Endothelial cell of hepatic sinusoid (primary cell): ENCODE measurements at regions not wholly inside any gene's neighbourhood (a gene's known extent, or its start where the extent isn't known, plus 50 kb on each side); places are given as distances from the start of the nearest gene placed in this dataset.

Experiments used
- in situ Hi-C: cut with HindIII; loops from 2 replicates; pipeline ENCODE4 v1.10.0; 2017; ENCODE audit warnings: low sequenced_read_pairs

DNA sequence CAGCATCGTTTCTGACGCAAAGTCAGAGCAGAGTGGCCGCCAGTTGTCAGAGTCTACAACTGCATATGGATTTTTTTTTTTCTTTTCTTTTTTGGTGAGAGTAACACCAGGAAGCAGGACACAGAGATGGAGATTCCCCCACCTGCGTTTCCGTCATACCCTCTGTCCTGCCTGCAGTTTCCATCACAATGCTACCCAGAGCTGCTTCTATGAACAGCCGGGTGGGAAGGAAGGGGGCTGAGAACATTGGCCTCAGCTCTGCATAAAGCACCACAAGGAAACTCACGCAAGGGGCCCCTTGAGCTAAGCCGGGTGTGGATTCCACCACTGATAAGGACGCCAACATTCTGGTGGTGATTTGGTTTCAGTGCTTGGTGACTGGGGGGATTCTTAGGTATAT lies 183.5 kb upstream of the AFDN start:
- in situ Hi-C loops, result no loop called here

DNA sequence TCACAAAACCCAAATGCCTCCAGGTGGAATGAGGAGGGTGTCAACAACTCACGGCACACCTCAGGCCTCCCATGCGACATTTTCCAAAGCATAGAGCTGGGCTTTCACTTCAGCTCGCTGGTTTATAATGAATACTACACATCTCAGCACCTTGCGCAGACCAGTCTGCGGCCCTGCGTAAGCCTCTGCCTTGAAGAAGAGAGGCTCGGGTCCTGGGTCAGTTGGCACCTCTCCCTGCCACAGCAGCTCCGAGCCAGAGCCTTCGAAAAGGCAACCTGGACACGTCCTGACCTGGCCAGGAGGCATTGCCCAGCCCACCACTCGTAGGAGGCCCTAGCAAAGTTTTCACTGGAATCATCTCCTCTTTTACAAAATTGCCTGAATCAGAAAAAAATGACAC lies 183.0 kb upstream of the AFDN start:
- in situ Hi-C loops, result no loop called here

DNA sequence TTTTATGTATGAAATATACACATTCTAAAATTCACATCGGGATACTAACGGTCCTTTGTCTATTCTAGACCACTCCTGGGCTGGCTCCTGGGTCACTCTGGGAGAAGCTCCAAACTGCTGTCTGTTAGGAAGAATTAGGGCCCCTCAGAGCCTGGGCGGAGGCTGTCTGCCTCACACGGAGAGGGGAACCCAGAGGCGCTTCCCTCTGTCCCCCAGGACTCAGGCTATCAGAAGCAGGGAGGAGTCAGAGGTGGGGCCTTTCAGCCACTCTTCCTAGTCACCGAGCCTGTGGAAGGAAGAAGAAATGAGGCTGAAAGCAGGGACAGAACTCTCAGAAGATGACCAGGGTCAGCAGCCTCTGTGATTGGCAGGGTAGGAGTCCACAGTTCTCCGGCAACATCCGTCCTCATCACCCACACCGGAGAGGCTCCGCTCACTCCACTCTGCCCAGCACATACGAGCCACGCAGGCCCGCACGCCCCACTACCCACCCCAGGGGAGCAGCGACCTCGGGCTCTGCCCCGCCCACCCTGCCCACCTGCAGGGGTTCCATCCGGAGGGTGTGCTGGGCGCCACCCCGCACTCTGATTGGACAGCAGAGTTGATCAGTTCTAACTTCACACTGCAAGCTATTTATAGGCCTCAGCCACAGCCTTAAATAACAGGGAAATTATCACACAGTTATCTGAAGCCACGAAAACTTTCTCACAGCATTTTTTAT lies 182.1 kb upstream of the AFDN start:
- in situ Hi-C loops, result no loop called here

DNA sequence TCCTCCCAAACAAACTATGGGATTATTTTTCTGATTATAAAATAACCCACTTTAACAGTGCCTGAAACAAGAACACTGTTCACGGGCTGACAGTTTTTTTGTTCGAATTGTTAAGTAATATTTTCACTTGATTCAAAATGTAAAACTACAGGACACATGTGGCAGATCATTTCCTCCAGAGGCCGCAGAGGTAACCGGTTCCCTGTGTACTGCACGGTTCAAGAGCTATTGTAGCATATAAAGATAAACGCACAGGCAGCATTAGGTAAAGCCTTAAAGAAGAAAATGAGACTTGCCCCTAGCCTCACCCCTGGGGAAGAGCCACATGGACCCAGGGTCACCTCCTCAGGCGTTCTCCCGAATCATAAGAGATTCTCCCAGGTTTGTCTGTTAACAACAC lies 181.3 kb upstream of the AFDN start:
- in situ Hi-C loops, result no loop called here

DNA sequence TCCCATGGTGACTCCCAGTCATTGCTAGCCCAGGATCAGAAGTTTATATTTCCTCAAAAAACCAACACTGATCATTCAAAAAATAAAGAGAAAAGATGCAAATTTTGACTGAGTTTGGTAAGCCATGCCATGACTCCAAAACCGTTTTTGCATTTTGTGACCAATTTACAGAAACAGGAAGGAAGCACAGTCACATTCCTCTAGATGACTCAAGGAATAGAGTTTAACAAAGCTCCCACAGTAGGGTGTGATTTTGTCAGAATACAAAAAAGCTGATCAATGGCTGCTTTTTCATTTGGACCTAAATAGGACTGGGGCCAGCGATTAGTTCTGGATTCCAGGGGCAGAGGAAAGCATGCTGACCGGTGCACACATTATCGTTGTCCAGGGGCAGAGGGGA lies 179.4 kb upstream of the AFDN start:
- in situ Hi-C loops, result no loop called here

DNA sequence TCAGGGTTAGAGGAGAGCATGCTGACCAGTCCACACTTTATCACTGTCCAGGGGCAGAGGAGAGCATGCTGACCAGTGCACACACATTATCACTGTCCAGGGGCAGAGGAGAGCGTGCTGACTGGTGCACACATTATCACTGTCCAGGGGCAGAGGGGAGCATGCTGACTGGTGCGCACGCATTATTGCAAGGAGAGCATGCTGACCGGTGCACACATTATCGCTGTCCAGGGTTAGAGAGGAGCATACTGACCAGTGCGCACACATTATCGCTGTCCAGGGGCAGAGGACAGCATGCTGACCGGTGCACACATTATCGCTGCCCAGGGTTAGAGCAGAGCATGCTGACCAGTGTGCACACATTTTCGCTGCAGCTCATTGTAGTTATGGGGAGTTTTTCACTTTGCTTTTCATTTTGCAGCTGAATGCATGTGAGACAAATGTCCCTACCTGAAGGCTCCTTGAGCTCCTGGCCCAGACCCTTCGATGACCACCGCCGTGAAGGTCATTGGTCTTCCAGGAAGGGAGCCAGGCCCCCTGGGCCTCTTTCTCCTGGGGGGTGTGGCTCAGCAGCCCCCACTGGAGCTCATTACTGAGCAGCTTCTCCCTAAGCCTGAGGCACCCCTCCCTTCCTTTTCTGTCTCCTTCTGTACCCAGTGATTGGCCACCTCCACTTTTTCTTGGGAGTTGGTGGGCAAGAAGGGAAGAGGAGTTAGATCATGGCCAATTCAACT lies 178.8 kb upstream of the AFDN start:
- in situ Hi-C loops, result no loop called here

DNA sequence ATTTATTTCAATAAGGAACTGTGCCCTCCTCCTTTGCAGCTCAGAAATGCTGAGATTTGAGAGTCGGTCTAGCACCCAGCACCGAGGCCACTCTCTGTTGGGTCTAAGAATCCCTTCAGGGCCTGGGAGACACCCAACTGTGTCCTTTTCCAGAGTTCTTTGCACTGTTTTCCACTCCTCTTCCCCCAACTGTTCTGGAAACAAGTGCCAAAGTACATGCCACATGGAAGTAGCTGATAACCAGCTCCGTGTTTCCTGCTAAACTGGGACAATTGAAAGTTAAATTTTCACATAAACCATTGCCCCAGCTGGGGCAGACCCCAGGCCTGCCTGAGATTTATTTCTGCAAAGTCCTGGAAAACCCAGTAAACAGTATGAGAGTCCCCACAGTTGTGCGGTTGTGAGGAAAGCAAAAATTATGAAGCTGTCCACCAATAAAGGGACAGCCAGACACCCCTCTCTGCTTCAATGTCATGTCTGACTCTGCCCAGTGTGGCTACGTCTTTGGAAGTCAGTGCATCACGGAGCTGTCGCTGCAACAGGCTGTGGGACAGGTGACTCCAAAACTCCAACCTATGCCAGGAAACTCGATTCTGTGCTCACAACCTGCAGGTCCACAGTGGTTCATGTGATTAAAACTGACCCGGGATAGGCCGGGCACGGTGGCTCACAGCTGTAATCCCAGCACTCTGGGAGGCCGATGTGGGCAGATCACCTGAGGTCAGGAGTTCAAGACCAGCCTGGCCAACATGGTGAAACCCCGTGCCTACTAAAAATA lies 178.0 kb upstream of the AFDN start:
- in situ Hi-C loops, result no loop called here

DNA sequence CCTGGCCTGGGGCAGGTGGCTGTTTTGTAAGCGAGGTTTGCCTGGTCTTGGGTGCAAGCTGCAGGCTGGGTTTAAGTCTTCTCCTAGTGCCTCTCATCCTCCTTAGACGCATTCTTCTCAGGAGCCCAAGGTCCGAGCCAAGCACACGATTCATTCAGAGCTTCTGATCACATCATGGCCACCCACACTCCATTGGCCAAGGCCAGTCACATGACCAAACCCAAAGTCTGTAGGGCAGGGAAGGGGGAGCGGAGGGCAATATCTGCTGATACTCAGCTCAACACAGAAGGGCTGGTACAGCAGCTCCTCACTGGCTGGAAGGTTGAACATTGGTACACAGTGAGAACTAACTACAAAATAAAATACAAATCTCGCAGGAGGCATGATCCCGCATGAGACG lies 177.2 kb upstream of the AFDN start:
- in situ Hi-C loops, result no loop called here

DNA sequence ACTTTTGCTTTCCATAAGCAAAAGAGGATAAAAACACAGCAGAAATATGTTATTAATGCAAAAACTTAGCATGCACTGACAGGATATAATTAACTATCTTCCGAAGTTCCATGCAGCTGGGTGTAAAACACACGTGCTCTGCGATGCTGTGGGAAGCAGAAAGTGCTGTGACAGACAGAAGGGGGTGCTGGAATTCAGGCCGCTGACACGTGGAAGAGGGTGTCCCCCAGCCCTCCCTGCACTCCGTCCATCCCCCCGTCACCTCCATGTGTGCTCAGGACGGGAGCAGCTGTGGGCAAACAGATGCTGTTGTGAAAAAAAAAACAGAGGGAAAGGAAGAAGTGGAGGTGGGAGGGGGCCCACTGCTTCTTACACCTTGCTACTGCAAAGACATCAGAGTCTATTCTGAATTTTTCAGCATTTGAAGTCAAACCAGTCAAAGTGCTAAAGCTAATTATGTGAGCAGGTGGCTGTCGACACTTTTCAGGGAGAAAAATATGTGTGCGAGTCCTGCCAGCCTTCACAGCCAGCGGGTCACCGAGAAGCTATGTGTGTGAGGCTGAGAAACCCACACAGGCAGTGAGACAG lies 175.9 kb upstream of the AFDN start:
- in situ Hi-C loops, result no loop called here

DNA sequence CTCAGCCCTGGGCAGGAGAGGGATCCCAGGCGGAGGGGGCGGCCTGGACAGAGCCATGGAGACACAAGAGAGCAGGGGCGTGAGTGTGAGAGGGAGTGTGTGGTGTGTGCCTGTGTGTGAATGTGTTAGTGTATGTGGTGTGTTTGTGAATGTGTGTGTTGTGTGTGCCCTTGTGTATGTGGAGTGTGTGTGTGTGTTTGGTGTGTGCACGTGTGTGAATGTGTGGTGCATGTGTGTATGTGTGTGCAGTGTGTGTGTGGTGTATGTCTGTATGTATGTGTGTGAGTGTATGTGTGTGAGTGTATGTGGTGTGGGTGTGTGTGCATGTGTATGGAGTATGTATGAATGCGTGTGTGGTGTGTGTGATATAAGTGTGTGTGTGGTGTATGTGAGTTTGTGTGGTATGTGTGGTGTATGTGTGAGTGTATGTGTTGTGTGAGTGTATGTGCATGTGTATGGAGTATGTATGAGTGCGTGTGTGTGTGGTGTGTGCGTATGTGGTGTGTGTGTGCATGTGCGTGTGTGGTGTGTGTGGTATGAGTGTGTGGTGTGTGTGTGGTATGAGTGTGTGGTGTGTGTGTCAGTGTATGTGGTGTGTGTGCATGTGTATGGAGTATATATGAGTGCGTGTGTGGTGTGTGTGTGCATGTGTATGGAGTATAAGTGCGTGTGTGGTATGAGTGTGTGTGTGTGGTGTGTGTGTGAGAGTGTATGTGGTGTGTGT lies 175.2 kb upstream of the AFDN start:
- in situ Hi-C loops, result no loop called here

DNA sequence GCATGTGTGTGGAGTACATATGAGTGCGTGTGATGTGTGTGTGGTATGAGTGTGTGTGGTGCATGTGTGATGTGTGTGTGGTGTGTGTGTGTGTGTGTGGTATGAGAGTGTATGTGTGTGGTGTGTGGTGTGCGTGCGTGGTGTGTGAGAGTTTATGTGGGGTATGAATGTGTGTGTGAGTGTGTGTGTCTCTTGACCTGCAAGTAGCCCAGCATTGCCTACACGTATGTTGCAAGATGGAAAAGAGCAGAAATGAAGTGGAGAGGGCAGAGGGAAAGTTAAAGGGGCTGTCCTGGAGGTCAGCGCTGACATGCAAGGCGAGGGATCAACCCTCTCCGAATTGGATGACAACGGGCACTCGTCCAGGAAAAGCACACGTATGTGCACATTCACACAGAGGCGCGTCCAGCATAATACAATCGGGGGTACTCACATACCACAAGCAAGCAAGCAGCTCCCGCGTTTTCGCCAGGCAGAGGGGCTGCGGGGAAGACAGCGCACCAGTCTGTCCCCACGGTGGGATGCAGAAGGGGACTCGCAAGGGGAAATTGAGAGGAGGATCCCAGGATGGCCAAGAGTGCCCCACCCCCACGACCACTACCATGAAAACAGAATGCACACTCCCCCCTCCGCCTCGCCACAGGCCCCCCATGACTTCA lies 174.5 kb upstream of the AFDN start:
- in situ Hi-C loops, result no loop called here

DNA sequence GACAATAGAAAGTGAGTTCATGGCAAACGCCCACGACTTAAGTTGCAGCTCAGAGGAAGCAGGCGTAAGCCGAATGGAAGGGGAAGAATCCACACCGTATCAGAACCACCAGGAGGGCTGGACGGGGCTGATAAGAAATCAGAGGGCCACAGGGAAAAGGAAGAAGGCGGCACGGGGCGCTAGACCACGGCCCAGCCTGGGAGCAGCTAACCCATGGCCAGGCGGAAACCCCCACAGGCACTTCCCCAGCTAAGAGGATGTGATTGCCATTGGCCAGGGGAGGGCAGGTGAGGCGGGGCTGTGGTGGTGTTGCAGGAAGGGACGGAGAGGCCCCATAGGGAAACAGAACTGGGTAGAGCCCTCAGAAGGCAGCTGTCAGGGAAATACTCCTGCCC lies 174.0 kb upstream of the AFDN start:
- in situ Hi-C loops, result no loop called here

DNA sequence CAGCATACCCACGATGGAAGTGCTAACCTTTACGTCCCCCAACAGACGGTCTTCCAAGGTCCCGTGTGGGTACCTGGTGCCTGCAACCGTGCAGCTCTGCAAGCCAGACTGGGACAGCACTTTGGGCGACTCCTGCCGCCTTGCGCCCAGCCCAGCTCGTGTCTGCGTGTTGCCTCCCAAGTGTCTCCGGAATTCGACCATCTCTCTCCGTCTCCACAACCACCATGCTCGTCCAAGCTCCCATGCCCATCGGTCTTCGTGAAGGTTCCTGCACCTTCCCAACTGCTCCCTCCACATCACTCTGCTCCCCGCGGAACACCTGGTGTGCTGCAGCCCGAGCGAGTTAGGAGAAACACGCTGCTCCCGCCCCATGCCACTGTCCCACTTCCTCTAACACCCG lies 173.2 kb upstream of the AFDN start:
- in situ Hi-C loops, result no loop called here

DNA sequence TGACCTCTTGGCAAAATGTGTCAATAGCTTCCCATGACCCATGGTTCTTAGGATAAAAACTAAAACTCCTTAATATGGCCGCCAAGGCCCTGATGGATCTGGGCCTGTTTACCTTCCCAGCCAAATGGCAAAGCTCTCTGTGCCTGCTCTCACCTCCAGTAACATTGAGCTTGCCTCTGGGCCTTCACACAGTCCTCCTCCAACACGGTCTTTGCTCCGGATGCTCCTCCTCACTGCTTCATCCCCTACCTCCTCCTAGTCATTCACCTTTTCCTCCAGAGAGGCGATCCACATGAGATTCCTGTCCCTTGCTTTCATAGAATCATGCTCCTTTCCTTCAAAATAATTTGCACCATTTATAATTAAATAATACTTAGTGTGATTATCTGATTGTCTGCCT lies 172.3 kb upstream of the AFDN start:
- in situ Hi-C loops, result no loop called here

DNA sequence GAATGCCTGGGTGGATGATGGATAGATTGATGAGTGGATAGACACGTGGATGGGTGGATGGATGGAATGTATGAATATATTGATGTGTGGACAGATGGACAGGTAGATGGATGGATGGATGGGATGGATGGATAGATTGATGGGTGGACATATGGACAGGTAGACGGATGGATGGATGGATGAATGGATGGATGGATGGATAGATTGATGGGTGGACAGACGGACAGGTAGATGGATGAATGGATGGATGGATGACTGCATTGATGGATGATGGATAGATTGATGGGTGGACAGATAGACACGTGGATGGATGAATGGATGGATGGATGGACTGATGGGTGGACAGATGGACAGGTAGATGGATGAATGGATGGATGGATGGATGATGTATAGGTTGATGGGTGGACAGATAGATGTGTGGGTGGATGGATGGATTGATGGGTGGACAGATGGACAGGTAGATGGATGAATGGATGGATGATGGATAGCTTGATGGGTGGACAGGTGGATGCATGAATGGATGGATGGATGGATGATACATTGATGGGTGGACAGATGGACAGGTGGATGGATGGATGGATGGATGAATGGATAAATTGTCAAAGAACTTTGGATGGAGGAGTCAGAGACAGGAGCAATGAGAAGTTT lies 171.4 kb upstream of the AFDN start:
- in situ Hi-C loops, result no loop called here

DNA sequence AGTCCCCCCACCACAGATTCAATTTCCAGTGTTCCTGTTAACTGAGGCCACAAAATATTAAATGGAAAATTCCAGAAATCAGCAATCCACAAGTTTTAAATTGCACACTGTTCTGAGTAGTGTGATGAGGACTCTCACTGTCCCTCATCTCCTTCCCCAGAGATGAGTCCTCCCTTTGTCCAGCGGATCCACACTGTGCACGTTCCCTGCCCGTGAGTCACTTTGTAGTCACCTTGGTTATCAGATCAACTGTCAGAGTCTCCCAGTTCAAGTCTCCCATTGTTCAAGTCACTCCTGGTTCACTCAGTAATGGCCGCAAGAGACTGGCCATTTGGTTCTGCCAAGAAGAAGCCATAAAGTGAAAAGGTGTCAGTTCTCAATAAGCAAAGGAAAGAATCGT lies 168.6 kb upstream of the AFDN start:
- in situ Hi-C loops, result no loop called here

DNA sequence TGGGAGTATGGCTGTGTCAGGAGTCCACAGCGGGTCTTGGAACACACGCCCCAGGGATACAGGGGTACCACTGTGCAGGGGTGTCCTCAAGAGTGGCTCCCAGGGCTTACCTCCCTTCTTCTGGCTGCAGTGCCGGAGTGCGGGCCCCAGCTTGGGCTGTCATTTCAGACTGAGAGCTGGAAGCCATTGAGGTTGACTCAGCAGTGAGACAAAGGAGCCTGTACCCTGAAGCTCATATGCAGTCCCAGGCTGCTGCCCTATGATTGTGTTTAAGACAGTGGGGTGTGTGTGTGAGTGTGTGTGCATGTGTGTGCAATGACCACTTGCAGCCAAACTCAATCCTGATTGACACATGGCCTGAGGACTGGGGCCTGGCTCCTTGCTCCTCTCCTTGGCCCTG lies 167.7 kb upstream of the AFDN start:
- in situ Hi-C loops, result no loop called here

DNA sequence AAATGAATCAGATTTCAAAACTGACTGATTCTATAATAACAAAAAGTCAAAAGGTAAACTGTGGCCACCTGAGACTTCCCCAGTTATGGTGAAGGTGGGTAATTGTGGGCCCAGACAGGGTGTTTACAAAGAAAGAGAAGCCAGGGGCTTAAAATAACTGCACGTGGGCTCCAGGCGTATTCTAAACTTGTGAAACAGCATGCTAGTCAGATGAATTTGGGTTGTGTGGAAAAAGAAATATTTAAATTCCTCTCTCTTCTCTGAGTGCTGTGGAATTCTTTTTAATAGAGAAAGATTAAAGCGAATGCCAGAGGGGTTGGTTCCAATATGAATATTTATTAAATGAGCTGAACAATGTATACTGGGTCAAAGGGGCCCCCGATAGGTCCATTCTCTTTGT lies 166.3 kb upstream of the AFDN start:
- in situ Hi-C loops, result no loop called here

DNA sequence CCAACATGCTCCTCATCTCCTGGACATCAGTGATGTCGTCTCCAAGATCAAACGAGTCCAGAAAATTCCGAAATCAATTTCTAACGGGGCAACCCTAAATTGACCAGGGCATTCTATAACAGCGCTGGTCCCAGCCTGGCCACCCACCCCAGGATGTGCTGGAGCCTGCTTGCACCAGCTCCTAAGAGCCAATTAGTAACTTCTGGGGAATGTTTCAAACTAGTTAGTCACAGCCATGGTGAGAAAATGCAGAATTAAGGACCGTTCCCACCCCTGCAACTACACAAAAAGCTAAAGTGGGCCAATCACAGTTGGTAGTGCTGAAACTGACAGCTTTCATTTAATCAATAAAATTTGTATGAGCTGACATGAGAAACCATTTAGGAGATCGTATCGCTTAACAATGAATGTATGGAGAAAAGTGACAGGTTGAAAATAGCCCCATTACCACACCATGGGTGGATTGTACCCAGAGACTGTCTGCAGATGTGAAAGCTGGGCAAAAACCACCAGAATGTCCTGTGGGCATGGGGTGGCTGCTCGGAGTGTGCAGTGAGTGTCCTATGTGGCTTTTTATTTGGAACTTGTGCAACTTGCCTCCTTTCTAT lies 165.7 kb upstream of the AFDN start:
- in situ Hi-C loops, result no loop called here
